Endodermal cell (in vitro differentiated cells): ENCODE measurements at regions not wholly inside any gene's neighbourhood (a gene's known extent, or its start where the extent isn't known, plus 50 kb on each side); places are given as distances from the start of the nearest gene placed in this dataset.

ENCODE experiments used
- DNase-seq: peaks from one replicate; pipeline ENCODE4 v3.0.0-alpha.2; 2017
- H3K27ac ChIP-seq: 2 replicates; pipeline ENCODE4 v1.5.1; 2013; ENCODE audit warnings: mild to moderate bottlenecking, low read depth, low read length, moderate library complexity
- H3K27me3 ChIP-seq: 2 replicates; pipeline ENCODE4 v1.6.1; 2013; ENCODE audit warnings: mild to moderate bottlenecking, low read length, moderate library complexity; ENCODE audit not compliant: insufficient read depth, control insufficient read depth, poor library complexity, severe bottlenecking
- H3K36me3 ChIP-seq: 2 replicates; pipeline ENCODE4 v1.7.0; 2013; ENCODE audit warnings: mild to moderate bottlenecking, low read length, moderate library complexity; ENCODE audit not compliant: control insufficient read depth, insufficient read depth
- H3K4me1 ChIP-seq: one replicate; pipeline ENCODE4 v1.7.0; 2013; ENCODE audit warnings: low read length; ENCODE audit not compliant: control insufficient read depth, insufficient read depth
- H3K4me3 ChIP-seq: 2 replicates; pipeline ENCODE4 v1.5.1; 2013; ENCODE audit warnings: mild to moderate bottlenecking, low read length, moderate library complexity
- H3K9ac ChIP-seq: 2 replicates; pipeline ENCODE4 v1.6.1; 2013; ENCODE audit warnings: mild to moderate bottlenecking, low read length, moderate library complexity; ENCODE audit not compliant: poor library complexity, severe bottlenecking; ENCODE audit errors: extremely low read depth
- H3K9me3 ChIP-seq: 2 replicates; pipeline ENCODE4 v1.6.1; 2013; ENCODE audit warnings: mild to moderate bottlenecking, low read length, moderate library complexity; ENCODE audit not compliant: control insufficient read depth
- H3K27ac Mint-ChIP-seq: 2 replicates; pipeline ENCODE4 v1.8.0; 2020; ENCODE audit warnings: mixed read lengths
- H3K27me3 Mint-ChIP-seq: 2 replicates; pipeline ENCODE4 v1.8.0; 2021; ENCODE audit warnings: mild to moderate bottlenecking, mixed read lengths; ENCODE audit not compliant: insufficient read depth
- H3K36me3 Mint-ChIP-seq: 2 replicates; pipeline ENCODE4 v1.8.0; 2020; ENCODE audit warnings: low read depth, mixed read lengths
- H3K4me1 Mint-ChIP-seq: 2 replicates; pipeline ENCODE4 v1.8.0; 2020; ENCODE audit warnings: mixed read lengths
- H3K4me3 Mint-ChIP-seq: 2 replicates; pipeline ENCODE4 v1.8.0; 2020; ENCODE audit warnings: mild to moderate bottlenecking, moderate library complexity, mixed read lengths
- H3K9me3 Mint-ChIP-seq: 2 replicates; pipeline ENCODE4 v1.8.0; 2020; ENCODE audit warnings: mild to moderate bottlenecking, mixed read lengths
- WGBS, 2 experiments: methylation state at CpG; one replicate each; pipeline versions ENCODE4 v1.1.5 to v1.1.7; 2013; ENCODE audit warnings: missing lambda C conversion rate in 2 of 2, mixed read lengths in 1 of 2; ENCODE audit not compliant: insufficient coverage in 1 of 2, insufficient read length in 1 of 2; 5-methylcytosine and 5-hydroxymethylcytosine counted together
- TF ChIP-seq, protein P1 (sequence below): fragments of 200-600 bp; sonication (generic); conservative IDR thresholded peaks from 2 replicates; pipeline ENCODE4 v1.5.0; 2021; ENCODE audit warnings: antibody characterized with exemption, mild to moderate bottlenecking

GRCh38 chr1:98008373-98008772, 87.5 kb upstream of the DPYD start:
- no peaks in the 10 kb centered on the region for H3K27me3 Mint-ChIP-seq
- TF ChIP-seq, protein P1, sequence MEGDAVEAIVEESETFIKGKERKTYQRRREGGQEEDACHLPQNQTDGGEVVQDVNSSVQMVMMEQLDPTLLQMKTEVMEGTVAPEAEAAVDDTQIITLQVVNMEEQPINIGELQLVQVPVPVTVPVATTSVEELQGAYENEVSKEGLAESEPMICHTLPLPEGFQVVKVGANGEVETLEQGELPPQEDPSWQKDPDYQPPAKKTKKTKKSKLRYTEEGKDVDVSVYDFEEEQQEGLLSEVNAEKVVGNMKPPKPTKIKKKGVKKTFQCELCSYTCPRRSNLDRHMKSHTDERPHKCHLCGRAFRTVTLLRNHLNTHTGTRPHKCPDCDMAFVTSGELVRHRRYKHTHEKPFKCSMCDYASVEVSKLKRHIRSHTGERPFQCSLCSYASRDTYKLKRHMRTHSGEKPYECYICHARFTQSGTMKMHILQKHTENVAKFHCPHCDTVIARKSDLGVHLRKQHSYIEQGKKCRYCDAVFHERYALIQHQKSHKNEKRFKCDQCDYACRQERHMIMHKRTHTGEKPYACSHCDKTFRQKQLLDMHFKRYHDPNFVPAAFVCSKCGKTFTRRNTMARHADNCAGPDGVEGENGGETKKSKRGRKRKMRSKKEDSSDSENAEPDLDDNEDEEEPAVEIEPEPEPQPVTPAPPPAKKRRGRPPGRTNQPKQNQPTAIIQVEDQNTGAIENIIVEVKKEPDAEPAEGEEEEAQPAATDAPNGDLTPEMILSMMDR, result no peak
- H3K9me3 Mint-ChIP-seq, result no peaks in the 10 kb centered on the region
- DNase-seq, result no peak
- no peaks in the 10 kb centered on the region for H3K36me3 ChIP-seq
- no peak overlapping the region for H3K4me3 Mint-ChIP-seq
- no peak overlapping the region for H3K27ac Mint-ChIP-seq
- H3K4me1 Mint-ChIP-seq, result no peaks in the 10 kb centered on the region
- no peak overlapping the region for H3K9ac ChIP-seq
- no peak overlapping the region for H3K27ac ChIP-seq
- no peak overlapping the region for H3K4me3 ChIP-seq
- no peaks in the 10 kb centered on the region for H3K9me3 ChIP-seq
- H3K27me3 ChIP-seq, result no peaks in the 10 kb centered on the region
- no peaks in the 10 kb centered on the region for H3K36me3 Mint-ChIP-seq
- 70 to 100% methylated on average over 1 of the region's 1 CpG for WGBS, 2 experiments
- no peaks in the 10 kb centered on the region for H3K4me1 ChIP-seq

DNA sequence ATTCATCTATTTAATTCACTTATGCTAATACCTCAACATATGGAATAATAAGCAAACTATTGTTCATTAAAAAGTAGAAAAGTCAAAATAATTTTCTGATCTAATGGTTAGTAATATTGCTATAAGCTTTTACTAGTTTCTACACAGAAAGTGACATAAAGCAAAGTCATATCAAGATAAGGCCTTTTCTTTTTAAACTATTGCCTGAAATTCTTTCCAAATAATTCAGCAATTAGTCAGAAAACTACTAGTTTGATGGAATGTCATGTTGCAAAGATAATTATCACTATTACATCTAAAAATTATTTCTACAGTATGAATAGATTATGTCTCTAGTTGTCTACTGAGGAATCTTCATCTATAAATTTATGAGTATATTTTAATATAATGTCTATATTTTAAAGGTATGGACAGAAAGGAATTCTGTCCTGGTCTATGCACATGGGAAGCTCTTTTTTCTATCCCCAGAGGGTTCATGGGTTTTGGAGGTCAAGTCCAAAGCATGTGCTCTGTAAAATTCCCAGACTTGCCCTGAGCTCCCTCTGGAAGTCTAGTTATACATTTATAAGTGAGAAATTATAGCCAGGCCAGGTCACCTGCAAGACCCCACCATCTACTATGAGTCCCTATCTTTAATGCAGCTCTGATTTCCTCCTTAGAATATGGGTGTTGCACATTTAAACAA, 84.6 kb upstream of the DPYD start:
- no peak for DNase-seq
- Histone ChIP-seq H3K36me3 (no peaks in the 10 kb centered on the region), H3K4me1 (no peaks in the 10 kb centered on the region), H3K27ac (no peak overlapping the region), H3K9ac (no peak overlapping the region), H3K4me3 (no peak overlapping the region), H3K27me3 (no peaks in the 10 kb centered on the region), H3K9me3 (no peaks in the 10 kb centered on the region)
- H3K27ac Mint-ChIP-seq, result no peak overlapping the region
- H3K36me3 Mint-ChIP-seq, result no peaks in the 10 kb centered on the region
- H3K9me3 Mint-ChIP-seq, result no peaks in the 10 kb centered on the region
- no peaks in the 10 kb centered on the region for H3K27me3 Mint-ChIP-seq
- H3K4me3 Mint-ChIP-seq, result no peak overlapping the region
- no peaks in the 10 kb centered on the region for H3K4me1 Mint-ChIP-seq
- TF ChIP-seq, protein P1, result no peak

DNA sequence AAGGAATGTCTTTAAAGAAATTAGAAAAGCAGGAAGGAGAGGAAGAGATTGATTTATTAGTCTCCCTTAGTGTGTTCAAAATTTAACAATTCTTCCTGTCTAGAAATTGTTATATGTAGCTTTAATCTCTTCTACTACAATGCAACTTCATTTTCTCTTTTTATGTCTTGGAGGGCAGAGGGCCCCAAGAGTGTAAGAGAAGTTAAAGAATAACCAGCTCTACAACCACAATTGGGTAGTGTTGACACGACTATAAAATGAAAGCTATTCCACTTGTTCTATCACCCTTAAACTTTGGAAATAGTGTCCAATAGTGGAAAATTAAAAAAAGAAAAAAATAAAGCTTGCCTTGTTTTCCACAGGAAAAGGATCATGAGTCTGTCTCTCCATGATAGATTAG, 82.6 kb upstream of the DPYD start:
- Histone ChIP-seq H3K9me3 (no peaks in the 10 kb centered on the region), H3K36me3 (no peaks in the 10 kb centered on the region), H3K9ac (no peak overlapping the region), H3K27me3 (no peaks in the 10 kb centered on the region), H3K4me1 (no peaks in the 10 kb centered on the region), H3K4me3 (no peak overlapping the region), H3K27ac (no peak overlapping the region)
- Mint-ChIP-seq H3K4me1 (no peaks in the 10 kb centered on the region), H3K36me3 (no peaks in the 10 kb centered on the region), H3K27me3 (no peaks in the 10 kb centered on the region), H3K4me3 (no peak overlapping the region), H3K9me3 (no peaks in the 10 kb centered on the region), H3K27ac (no peak overlapping the region)
- no peak for DNase-seq
- 88% methylated on average over 1 of the region's 1 CpG; no CpG with 5 or more reads in 1 of the 2 experiments for WGBS, 2 experiments
- TF ChIP-seq, protein P1, result no peak
